ENCODE measurements at regions not wholly inside any gene's neighbourhood (a gene's known extent, or its start where the extent isn't known, plus 50 kb on each side); places are given as distances from the start of the nearest gene placed in this dataset.

GRCh38 chr1:56376188-56376984 lies 203.0 kb downstream of the PLPP3 start:
- H3K4me3 Mint-ChIP-seq = no peak overlapping the region
- DNase-seq (no peak), ATAC-seq (replicated peaks) (no peak)
- no peaks in the 10 kb centered on the region for H3K27me3 Mint-ChIP-seq
- H3K4me1 Mint-ChIP-seq (ENCODE audit: low read depth in 2 of 2) = peaks cover 0 to 3% of the 10 kb centered on the region in 2 donors
- no peaks in the 10 kb centered on the region for H3K36me3 Mint-ChIP-seq (ENCODE audit: insufficient read depth)
- no peak overlapping the region for H3K27ac Mint-ChIP-seq
- no peaks in the 10 kb centered on the region for H3K9me3 Mint-ChIP-seq

GRCh38 chr1:56375326-56375804 lies 204.0 kb downstream of the PLPP3 start:
- H3K9me3 Mint-ChIP-seq = no peaks in the 10 kb centered on the region

GRCh38 chr1:56374026-56374974 lies 205.1 kb downstream of the PLPP3 start:
- Mint-ChIP-seq H3K4me1 (ENCODE audit: low read depth in 2 of 2) (peaks cover 0 to 3% of the 10 kb centered on the region in 2 donors), H3K27me3 (no peaks in the 10 kb centered on the region), H3K9me3 (no peaks in the 10 kb centered on the region), H3K4me3 (no peak overlapping the region), H3K36me3 (ENCODE audit: insufficient read depth) (no peaks in the 10 kb centered on the region), H3K27ac (no peak overlapping the region)
- ATAC-seq (replicated peaks) (no peak), DNase-seq (no peak)

More at GRCh38 chr1:56375326-56375804, 204.0 kb downstream of the PLPP3 start:
- H3K27ac Mint-ChIP-seq = no peak overlapping the region
- ATAC-seq (replicated peaks) = no peak
- no peak for DNase-seq
- peaks cover 0 to 3% of the 10 kb centered on the region in 2 donors for H3K4me1 Mint-ChIP-seq (ENCODE audit: low read depth in 2 of 2)
- H3K4me3 Mint-ChIP-seq = no peak overlapping the region
- H3K27me3 Mint-ChIP-seq = no peaks in the 10 kb centered on the region
- H3K36me3 Mint-ChIP-seq (ENCODE audit: insufficient read depth) = no peaks in the 10 kb centered on the region

GRCh38 chr1:56370513-56370912 lies 208.8 kb downstream of the PLPP3 start:
- H3K4me3 Mint-ChIP-seq = no peak overlapping the region
- no peaks in the 10 kb centered on the region for H3K27me3 Mint-ChIP-seq
- no peak overlapping the region for H3K27ac Mint-ChIP-seq
- no peaks in the 10 kb centered on the region for H3K36me3 Mint-ChIP-seq (ENCODE audit: insufficient read depth)
- no peaks in the 10 kb centered on the region for H3K9me3 Mint-ChIP-seq
- ATAC-seq (replicated peaks) = no peak
- DNase-seq = no peak
- no peaks in the 10 kb centered on the region for H3K4me1 Mint-ChIP-seq (ENCODE audit: low read depth in 2 of 2)

- Mint-ChIP-seq H3K9me3 (no peaks in the 10 kb centered on the region), H3K27me3 (no peaks in the 10 kb centered on the region), H3K36me3 (ENCODE audit: insufficient read depth) (no peaks in the 10 kb centered on the region), H3K27ac (no peak overlapping the region), H3K4me3 (no peak overlapping the region), H3K4me1 (ENCODE audit: low read depth in 2 of 2) (no peaks in the 10 kb centered on the region)
- ATAC-seq (replicated peaks) (no peak), DNase-seq (no peak)
Observed at GRCh38 chr1:56363007-56363770, 216.2 kb downstream of the PLPP3 start.

- ATAC-seq (replicated peaks) = no peak
- Mint-ChIP-seq H3K27me3 (peaks cover 4 to 12% of the 10 kb centered on the region in 2 donors), H3K27ac (no peak overlapping the region)
Observed at GRCh38 chr1:56360021-56360420, 219.3 kb downstream of the PLPP3 start.

GRCh38 chr1:56359056-56359455 lies 220.3 kb downstream of the PLPP3 start:
- no peaks in the 10 kb centered on the region for H3K36me3 Mint-ChIP-seq (ENCODE audit: insufficient read depth)
- H3K4me3 Mint-ChIP-seq = no peak overlapping the region
- H3K4me1 Mint-ChIP-seq (ENCODE audit: low read depth in 2 of 2) = no peaks in the 10 kb centered on the region
- no peak overlapping the region for H3K27ac Mint-ChIP-seq
- no peak for DNase-seq
- no peak for ATAC-seq (replicated peaks)
- peaks cover 4 to 12% of the 10 kb centered on the region in 2 donors for H3K27me3 Mint-ChIP-seq
- peaks cover 2 to 6% of the 10 kb centered on the region in 2 donors for H3K9me3 Mint-ChIP-seq

More at GRCh38 chr1:56360021-56360420, 219.3 kb downstream of the PLPP3 start:
- Mint-ChIP-seq H3K36me3 (ENCODE audit: insufficient read depth) (no peaks in the 10 kb centered on the region), H3K4me3 (no peak overlapping the region), H3K4me1 (ENCODE audit: low read depth in 2 of 2) (no peaks in the 10 kb centered on the region), H3K9me3 (peaks cover 0 to 6% of the 10 kb centered on the region in 2 donors)
- DNase-seq = no peak

- H3K27ac Mint-ChIP-seq = no peak overlapping the region
- no peak for ATAC-seq (replicated peaks)
- H3K4me1 Mint-ChIP-seq (ENCODE audit: low read depth in 2 of 2) = no peaks in the 10 kb centered on the region
- peaks cover 4 to 12% of the 10 kb centered on the region in 2 donors for H3K27me3 Mint-ChIP-seq
- H3K9me3 Mint-ChIP-seq = peaks cover 4 to 6% of the 10 kb centered on the region in 2 donors
- H3K36me3 Mint-ChIP-seq (ENCODE audit: insufficient read depth) = no peaks in the 10 kb centered on the region
- DNase-seq = no peak
- H3K4me3 Mint-ChIP-seq = no peak overlapping the region
Observed at GRCh38 chr1:56357927-56358690, 221.3 kb downstream of the PLPP3 start.

GRCh38 chr1:56356376-56356990 lies 222.9 kb downstream of the PLPP3 start:
- ATAC-seq (replicated peaks) (no peak), DNase-seq (no peak)
- Mint-ChIP-seq H3K27ac (no peak overlapping the region), H3K4me3 (no peak overlapping the region), H3K4me1 (ENCODE audit: low read depth in 2 of 2) (no peaks in the 10 kb centered on the region), H3K27me3 (peaks cover 4 to 12% of the 10 kb centered on the region in 2 donors), H3K36me3 (ENCODE audit: insufficient read depth) (no peaks in the 10 kb centered on the region), H3K9me3 (peaks cover 5 to 6% of the 10 kb centered on the region in 2 donors)

GRCh38 chr1:56355918-56356317 lies 223.4 kb downstream of the PLPP3 start:
- no peak for ATAC-seq (replicated peaks)
- Mint-ChIP-seq H3K27me3 (peaks cover 4 to 12% of the 10 kb centered on the region in 2 donors), H3K4me3 (no peak overlapping the region), H3K9me3 (peaks cover 5 to 6% of the 10 kb centered on the region in 2 donors), H3K4me1 (ENCODE audit: low read depth in 2 of 2) (no peaks in the 10 kb centered on the region), H3K27ac (no peak overlapping the region), H3K36me3 (ENCODE audit: insufficient read depth) (no peaks in the 10 kb centered on the region)
- no peak for DNase-seq

GRCh38 chr1:56355422-56355821 lies 223.9 kb downstream of the PLPP3 start:
- no peaks in the 10 kb centered on the region for H3K4me1 Mint-ChIP-seq (ENCODE audit: low read depth in 2 of 2)
- DNase-seq (no peak), ATAC-seq (replicated peaks) (no peak)
- H3K27me3 Mint-ChIP-seq = peaks cover 4 to 12% of the 10 kb centered on the region in 2 donors
- no peaks in the 10 kb centered on the region for H3K36me3 Mint-ChIP-seq (ENCODE audit: insufficient read depth)
- peaks cover 5 to 6% of the 10 kb centered on the region in 2 donors for H3K9me3 Mint-ChIP-seq
- H3K4me3 Mint-ChIP-seq = no peak overlapping the region
- no peak overlapping the region for H3K27ac Mint-ChIP-seq

GRCh38 chr1:56345831-56346230 lies 233.5 kb downstream of the PLPP3 start:
- DNase-seq = no peak
- Mint-ChIP-seq H3K4me1 (ENCODE audit: low read depth in 2 of 2) (no peaks in the 10 kb centered on the region), H3K9me3 (peaks cover 2 to 8% of the 10 kb centered on the region in 2 donors), H3K27me3 (no peaks in the 10 kb centered on the region), H3K36me3 (ENCODE audit: insufficient read depth) (peaks cover 2% of the 10 kb centered on the region), H3K4me3 (no peak overlapping the region), H3K27ac (no peak overlapping the region)
- no peak for ATAC-seq (replicated peaks)

Measured in effector memory CD8-positive, alpha-beta T cell (primary cell).